GM19463 (cell line): ENCODE measurements at regions not wholly inside any gene's neighbourhood (a gene's known extent, or its start where the extent isn't known, plus 50 kb on each side); places are given as distances from the start of the nearest gene placed in this dataset.

Experiments used
- ATAC-seq: cut with Tn5 transposase; IDR thresholded peaks from one replicate; pipeline ENCODE4 v1.9.1; 2021; ENCODE audit warnings: mild to moderate bottlenecking, moderate library complexity; ENCODE audit not compliant: unreplicated experiment

GRCh38 chr12:91565846-91566245 lies 383.2 kb upstream of the DCN start:
- no peak for ATAC-seq

DNA sequence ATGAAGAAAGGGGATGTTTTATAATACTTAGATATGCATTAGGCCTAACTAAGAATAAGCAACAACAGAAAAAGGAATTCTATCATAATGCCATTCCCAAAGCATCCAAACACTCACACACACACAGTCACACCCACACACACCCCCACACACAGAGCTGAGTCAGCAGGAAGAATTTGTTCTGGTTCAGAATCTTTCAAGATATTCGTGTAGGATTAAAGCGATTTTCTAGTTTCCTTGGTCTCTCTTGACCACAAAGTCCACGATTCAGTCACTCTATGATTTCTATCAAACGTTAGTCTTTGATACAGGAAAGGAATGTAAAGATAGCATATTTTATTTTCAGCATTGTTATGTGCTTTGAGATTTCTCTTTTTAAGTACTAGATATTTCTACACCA lies 382.6 kb upstream of the DCN start:
- no peak for ATAC-seq

DNA sequence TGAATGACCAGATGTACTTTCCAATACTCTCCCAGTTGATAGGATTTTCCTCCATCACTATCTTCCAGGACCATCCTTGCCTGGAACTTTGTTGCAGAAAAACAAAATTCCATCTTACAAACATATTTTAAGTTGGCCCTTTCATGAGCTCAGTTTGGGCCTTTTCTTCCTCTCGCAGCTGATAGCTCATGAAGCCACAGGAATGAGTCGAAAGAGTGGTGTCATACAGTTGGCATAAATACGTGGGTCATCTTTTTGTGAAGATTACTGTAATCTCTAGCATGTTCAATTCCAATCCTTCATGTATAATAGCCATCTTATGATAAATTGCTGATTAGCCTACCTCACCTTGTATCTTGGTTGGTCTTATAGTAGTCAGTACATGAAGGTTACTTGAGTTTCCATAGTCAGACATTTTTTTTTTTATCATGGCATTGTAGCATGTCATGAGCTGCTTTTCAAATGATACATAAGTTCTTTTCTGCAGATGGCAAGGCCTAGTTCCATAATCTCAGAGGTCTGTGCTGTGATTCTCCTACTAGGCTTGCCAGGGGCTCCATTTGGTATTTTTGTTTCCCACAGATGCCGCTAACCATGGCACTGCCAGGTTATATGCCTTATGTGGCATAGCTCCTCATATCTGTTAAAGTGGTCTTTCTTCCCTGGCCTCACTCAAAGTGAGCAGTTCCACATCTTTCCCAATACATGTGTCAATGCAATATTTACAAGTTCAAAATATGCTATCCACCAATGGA lies 380.6 kb upstream of the DCN start:
- no peak for ATAC-seq

- ATAC-seq, result peak; percentile 51
Measured at GRCh38 chr12:91562476-91562875, 379.9 kb upstream of the DCN start.

- no peak for ATAC-seq
Measured at GRCh38 chr12:91561958-91562325, 379.3 kb upstream of the DCN start.

GRCh38 chr12:91561301-91561957 lies 378.8 kb upstream of the DCN start:
- no peak for ATAC-seq

DNA sequence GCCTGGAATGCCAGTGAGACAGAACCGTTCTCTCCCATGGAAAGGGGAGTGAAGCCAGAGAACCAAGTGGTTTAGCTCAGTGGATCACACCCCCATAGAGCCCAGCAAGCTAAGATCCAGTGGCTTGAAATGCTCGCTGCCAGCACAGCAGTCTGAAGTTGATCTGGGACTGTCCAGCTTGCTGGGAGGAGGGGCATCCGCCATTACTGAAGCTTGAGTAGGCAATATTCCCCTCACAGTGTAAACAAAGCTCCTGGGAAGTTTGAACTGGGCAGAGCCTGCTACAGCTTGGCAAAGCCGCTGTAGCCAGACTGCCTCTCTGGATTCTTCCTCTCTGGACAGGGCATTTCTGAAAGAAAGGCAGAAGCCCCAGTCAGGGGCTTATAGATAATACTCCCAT lies 374.3 kb upstream of the DCN start:
- no peak for ATAC-seq

DNA sequence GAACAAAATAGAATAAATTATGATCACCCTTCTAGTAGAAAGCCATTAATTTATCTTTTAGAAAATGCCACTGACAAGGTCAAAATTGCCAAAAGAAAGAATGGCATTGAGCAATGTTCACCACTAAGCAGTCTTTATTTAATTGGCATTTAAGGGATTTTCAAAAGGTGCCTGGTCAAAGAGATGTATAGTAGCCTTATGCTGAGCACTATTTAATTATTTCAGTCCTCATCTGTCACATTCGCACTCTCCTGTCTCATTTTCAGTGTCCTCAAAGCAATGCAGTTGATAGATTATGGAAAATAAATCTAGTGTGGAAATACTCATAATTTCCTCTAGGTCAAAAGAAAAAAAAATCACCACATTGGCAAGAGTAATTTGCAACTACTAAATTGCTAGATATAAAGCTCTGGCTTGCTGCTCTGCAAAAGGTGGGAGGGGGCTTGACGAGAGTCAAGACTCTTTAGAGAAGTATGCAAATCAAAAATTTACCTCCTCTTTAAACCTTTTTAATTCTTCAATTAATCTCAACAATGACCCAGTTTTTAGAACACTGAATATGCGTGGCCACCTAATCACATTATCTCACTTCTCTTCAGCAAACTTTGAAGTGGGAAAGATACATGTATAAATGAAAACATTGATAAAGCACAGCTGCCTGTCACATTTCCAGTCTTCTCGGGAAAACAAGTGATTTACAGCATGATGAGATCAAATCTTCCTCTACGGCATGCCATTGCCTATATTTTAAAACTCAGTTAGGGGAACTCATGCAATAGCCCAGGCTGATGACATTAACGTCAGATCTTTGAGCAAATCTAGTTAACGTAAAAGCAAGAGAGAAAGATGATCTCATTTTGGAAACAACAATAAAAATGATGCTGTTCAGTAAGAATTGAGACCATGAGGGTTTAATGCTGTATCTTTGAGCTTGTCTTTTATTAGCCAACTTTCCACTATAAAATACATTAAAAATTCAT lies 373.1 kb upstream of the DCN start:
- no peak for ATAC-seq

- ATAC-seq, result no peak
Measured at GRCh38 chr12:91551927-91552326, 369.3 kb upstream of the DCN start.

GRCh38 chr12:91551242-91551641 lies 368.6 kb upstream of the DCN start:
- ATAC-seq, result no peak

DNA sequence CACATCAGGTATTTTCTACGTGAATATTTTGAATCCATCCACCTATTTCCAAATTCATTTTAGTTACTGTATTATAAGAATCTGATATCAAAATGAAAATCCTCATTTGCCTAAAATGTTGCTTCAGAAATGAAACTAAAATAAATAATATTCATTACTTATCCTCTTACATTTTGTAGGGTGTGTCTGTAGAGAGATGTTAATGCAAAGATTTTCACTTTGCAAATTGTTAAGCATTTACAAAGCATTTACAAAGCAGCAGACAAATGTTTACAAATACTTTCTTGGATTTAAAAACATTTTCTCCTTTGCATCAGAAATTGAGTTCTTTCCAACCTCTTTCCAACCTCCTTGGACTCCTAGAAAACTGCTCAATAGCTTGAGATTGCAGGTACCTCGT lies 360.0 kb upstream of the DCN start:
- no peak for ATAC-seq

- ATAC-seq, result no peak
Measured at GRCh38 chr12:91542067-91542466, 359.4 kb upstream of the DCN start.

DNA sequence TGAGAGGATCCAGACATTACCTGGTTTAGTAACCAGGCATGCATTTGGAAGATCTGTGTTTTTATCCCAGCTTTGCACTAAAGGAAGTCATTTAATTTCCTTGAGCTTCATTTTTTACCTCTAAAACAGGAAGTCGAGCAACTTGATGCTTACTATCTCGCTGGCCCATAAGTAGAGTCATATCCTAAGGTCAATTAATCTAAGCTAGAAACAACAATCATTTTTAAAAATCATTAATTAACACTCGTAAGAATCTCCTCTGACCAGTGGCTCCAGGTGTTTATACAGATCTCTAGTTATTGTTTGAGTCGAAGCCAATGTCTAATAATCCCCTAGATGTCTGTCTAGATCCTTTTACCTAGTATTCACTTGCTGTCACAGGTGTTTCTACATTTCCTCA lies 355.8 kb upstream of the DCN start:
- no peak for ATAC-seq

DNA sequence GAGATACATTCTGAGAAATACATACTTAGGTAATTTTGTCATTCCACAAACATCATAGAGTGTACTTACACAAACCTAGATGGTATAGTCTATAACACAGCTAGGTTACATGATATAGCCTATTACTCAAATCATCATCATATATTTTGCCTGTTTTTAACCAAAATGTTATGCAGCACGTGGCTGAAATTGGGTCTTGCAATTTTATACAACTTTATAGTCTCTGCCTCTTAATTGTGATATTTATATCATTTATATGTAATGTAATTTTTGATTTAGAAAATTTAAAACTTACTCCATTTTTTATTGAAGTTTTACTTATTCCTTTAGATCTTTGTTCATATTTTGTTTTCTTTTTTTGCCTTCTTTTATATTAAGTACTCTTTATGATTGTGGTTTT lies 350.7 kb upstream of the DCN start:
- ATAC-seq, result no peak

DNA sequence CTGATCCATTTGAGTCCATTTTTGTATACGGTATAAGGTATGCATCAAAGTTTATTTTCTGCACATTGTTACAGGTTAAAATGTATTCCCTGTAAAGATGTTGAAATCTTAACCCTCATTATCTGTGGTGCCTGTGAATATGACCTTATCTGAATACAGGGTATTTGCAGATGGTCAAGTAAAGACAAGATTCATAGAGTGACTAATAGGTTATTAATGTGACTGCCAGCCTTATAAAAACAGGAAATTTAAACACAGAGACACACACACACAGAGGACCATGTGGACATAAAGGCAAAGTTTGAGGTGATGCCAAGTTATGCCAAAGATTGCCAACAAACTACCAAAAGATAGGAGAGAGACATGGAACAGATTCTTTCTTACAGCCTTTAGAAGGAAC lies 347.2 kb upstream of the DCN start:
- ATAC-seq, result no peak

- ATAC-seq, result no peak
Measured at GRCh38 chr12:91523831-91524230, 341.2 kb upstream of the DCN start.

GRCh38 chr12:91516695-91517047 lies 334.1 kb upstream of the DCN start:
- no peak for ATAC-seq

GRCh38 chr12:91515944-91516694 lies 333.5 kb upstream of the DCN start:
- no peak for ATAC-seq

DNA sequence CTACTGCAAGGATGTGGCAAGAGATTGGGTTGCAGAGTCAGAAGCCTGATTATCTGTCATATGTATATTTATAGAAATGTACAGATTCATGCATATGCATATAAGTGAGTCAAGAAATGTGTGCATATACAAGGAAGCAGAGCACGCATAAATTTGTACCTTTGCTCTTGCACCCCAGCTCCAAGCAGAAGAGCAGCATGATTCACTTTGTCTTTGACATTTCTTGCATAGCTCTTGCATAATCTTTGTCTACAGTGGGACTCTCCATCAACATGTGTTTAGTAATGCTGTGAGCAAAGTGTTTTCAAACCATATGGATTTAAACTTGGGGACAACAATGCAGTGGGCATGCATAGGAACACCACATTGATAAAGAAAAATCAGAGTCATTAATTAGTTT lies 330.7 kb upstream of the DCN start:
- no peak for ATAC-seq

DNA sequence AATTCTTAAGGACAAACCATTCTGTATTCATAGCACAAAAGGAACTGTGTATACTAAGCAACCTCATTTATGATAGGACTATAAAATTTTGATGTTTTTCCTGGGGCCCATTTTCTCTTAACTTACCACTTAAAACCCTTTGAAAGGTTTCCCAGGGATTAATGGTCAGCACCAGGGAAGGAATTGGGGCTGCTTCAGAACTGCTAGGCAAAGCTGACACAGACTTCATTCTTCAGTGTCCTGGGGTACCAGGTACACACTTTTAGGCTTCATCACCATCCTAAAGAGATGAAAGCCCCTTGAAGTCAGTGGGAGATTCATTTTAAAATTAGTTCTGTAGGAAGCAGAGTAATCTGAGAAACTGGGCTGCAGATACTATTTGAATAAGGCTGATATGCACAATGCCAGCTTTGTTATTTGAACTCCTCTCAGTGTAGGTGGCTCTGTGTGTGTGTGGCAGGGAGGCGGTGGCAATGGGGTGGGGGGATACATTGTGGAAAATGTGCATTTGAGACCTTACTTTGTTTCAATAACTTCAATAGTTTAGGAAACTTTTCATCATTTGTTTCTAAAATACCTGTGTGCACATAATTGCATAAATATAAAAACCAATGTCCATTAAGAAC lies 329.3 kb upstream of the DCN start:
- no peak for ATAC-seq

DNA sequence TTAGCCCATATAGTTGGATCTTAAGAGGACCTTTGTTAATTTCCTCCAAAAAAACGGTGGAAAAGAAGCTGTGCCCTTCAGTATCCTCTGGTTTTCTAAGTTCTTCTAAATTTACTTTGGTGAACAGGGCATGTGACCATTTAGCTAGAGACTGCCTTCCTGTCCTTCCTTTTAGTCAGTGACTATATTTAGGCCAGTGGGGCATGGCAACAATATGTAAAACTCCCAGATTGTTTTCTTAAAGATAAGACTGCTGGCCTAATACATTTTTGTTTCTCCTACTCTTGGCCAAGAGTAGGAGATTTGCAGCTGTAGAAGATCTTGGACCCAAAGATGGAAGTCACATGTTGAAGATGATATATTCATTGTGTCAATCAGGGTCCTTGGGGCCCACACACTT lies 325.1 kb upstream of the DCN start:
- no peak for ATAC-seq
